Astrocyte of the cerebellum (primary cell): ENCODE measurements at regions not wholly inside any gene's neighbourhood (a gene's known extent, or its start where the extent isn't known, plus 50 kb on each side); places are given as distances from the start of the nearest gene placed in this dataset.

Source experiments
- DNase-seq: peaks from one replicate; pipeline ENCODE4 v3.0.0-alpha.2; 2011; ENCODE audit warnings: low read depth
- H3K4me3 ChIP-seq: 2 replicates; pipeline ENCODE4 v1.5.1; 2011; ENCODE audit warnings: mild to moderate bottlenecking, low read depth, low read length, moderate library complexity
- CTCF ChIP-seq: IDR thresholded peaks from 2 replicates; pipeline ENCODE4 v1.5.1; 2012; ENCODE audit warnings: low read length, low read depth, moderate library complexity, mild to moderate bottlenecking; ENCODE audit errors: missing control alignments
- in situ Hi-C: cut with HindIII; loops from 2 replicates; pipeline ENCODE4 v1.10.0; 2017; ENCODE audit warnings: low sequenced_read_pairs

- in situ Hi-C loops = no loop called here
- no peak for DNase-seq
- no peak for TF ChIP-seq CTCF
- H3K4me3 ChIP-seq = no peak overlapping the region
These were observed 305.9 kb upstream of the SMIM30 start for GRCh38 chr7:113424185-113424817.

GRCh38 chr7:113421696-113422330 is 303.5 kb upstream of the SMIM30 start:
- in situ Hi-C loops = no loop called here
- peak; percentile 86 for DNase-seq
- peak; percentile 86 for TF ChIP-seq CTCF
- no peak overlapping the region for H3K4me3 ChIP-seq

GRCh38 chr7:113414401-113415035 is 296.2 kb upstream of the SMIM30 start:
- no peak for TF ChIP-seq CTCF
- no peak for DNase-seq
- in situ Hi-C loops = no loop called here
- no peak overlapping the region for H3K4me3 ChIP-seq

DNA sequence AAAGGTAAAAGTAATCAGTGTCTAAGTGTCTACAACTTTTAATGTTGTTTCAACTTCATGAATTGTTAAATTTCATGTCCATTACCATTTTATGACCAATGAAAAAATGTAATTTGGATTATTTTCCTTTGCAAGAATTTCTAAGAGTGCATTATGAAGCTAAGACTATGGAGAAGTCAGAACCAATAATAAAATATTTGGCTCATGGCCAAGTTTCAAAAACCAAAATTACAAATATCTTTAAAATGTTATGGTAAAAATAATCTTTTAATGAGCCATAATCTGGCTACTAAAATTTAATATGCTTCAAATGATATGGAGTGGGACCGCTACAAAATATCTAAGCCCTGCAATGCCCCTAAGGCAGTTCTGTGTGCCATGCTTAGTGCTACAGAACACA is 294.1 kb upstream of the SMIM30 start:
- DNase-seq = no peak
- no peak overlapping the region for H3K4me3 ChIP-seq
- no peak for TF ChIP-seq CTCF
- in situ Hi-C loops = no loop called here

GRCh38 chr7:113410796-113411195 is 292.4 kb upstream of the SMIM30 start:
- no peak for TF ChIP-seq CTCF
- in situ Hi-C loops = no loop called here
- DNase-seq = no peak
- no peak overlapping the region for H3K4me3 ChIP-seq

GRCh38 chr7:113408999-113409398 is 290.6 kb upstream of the SMIM30 start:
- TF ChIP-seq CTCF = no peak
- H3K4me3 ChIP-seq = no peak overlapping the region
- no peak for DNase-seq
- in situ Hi-C loops = no loop called here
